Renal cortical epithelial cell (primary cell): ENCODE measurements at regions not wholly inside any gene's neighbourhood (a gene's known extent, or its start where the extent isn't known, plus 50 kb on each side); places are given as distances from the start of the nearest gene placed in this dataset.
"Not testable (repeated sequence)": the region's sequence is repeated elsewhere in the genome, so short reads cannot be mapped to it uniquely, and the experiment has no call there.

Experiments
- DNase-seq: peaks from one replicate; pipeline ENCODE4 v3.0.0-alpha.2; 2011; ENCODE audit warnings: low read depth

DNA sequence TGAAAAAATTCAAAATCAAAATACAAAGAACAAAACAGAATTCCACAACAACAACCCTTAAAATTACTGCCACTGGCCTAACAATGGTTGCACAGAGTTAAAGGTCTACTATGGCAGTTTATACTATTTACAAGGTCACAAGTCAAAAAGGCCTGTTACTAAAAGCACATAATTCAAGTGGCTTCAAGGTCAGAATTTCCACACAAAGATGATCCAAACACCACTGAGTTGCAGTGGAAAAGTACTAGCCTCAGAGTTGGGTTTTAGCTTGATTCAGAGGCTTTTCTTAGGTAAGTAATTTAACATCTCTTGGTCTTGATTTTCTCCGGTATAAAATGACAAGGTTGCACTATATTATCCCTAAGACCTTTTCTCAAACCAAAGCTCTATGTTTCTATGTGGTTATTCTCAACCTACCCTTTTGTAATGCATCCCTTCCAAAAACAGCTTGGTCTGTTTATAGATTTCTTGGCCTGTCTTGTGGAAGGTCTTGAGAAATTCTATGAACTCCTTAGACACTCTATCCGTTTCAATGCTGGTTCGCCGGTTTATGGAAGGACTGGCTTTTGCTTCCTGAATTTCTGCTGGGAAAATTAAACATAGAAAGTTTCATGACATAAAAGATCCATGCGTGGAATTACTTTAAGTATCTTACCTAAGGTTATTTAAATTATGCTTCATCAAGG lies 69.5 kb downstream of the MDH2 start:
- not testable (repeated sequence) for DNase-seq

DNA sequence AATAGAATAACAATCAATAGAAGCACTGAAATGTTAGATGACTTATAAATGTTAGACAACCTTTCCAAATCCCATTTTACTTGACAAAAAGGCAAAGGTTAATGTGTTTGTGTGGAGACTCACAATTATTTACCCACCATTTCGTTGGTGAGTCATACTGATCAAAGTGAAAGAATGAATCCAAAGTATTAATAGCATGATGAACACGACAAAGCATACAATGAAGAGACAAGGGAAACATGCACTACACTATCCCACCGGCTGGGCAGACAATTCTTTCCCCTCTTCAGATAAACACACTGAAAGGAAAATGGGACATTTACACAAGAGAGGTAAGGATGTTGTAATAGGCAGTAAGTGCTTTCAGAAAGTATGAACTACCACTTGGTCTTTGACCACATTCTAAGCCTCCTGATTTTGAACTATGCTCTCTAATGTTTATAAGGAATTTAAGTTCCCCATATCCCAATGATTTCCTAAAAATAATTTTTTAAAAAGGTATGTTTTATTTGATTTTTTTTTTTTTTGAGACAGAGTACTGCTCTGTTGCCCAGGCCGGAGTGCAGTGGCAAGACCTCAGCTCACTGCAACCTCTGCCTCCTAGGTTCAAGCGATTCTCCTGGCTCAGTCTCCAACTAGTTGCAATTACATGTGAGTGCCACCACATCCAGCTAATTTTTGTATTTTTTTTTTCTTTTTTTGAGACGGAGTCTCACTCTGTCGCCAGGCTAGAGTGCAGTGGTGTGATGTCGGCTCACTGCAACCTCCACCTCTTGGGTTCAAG lies 70.5 kb downstream of the MDH2 start:
- peak; percentile 88 for DNase-seq

DNA sequence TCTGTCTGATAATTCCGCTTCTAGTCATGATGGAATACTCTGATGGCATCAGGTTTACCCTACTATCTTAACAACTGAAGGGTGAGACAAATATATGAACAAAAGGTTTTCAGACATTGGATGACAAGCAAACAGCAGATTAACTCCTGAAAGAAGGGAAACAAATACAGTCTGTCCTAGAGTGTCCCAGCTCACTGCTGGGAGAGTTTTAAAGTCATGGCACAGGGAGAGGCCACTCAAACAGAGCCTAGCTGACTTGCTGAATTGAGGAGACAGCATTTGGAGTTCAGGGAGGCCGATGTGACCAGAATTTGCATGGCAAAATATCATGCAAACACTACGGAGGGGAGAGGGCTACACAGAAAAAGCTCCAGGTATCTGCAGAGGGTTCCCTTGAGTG lies 73.1 kb downstream of the MDH2 start:
- no peak for DNase-seq

DNA sequence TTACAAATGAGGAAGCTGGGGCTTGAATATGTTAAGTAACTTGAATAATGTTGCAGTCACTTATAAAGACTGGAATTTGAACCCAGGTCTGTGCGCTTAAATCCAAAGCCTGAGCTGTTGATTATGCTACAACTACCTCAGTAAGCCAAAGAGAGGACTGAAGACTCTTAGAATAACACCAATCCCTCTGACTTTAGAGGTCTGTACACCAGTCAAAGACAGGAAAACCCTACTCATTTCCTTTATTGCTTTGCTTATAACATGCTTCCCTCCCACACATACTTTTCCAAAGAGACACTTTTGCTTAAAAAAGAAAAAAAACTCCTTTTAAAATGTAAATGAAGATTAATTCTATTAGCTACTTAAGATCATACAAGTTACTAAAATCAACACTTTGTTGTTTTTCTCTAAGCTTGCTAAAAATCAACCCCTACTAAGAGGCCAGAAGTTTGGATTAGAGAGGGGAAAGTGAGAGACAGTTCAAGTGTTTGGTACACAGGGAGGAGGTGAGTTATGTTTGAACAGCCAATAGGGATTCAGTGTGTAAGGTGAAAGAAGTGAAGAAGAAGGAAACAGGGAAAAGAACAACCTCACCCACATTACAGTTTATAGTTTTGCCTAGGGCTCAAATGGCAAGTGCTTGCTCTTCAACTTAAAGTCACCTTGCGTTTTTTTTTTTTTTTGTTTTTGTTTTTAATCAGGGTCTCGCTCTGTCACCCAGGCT lies 74.8 kb downstream of the MDH2 start:
- no peak for DNase-seq

DNA sequence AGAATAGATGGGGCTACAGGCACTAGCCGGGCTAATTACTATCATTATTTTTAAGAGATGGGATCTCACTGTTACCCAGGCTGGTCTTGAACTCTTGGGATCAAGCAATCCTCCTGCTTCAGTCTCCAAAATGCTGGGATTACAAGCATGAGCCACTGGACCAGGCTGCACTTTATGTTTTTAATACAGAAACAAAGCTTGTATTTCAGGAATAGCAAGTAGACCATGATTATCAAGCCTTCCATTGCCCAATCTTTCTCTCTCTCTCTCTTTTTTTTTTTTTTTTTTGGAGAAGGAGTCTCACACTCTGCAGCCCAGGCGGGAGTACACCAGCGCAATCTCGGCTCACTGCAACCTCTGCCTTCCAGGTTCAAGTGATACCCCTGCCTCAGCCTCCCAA lies 75.4 kb downstream of the MDH2 start:
- DNase-seq, result no peak

DNA sequence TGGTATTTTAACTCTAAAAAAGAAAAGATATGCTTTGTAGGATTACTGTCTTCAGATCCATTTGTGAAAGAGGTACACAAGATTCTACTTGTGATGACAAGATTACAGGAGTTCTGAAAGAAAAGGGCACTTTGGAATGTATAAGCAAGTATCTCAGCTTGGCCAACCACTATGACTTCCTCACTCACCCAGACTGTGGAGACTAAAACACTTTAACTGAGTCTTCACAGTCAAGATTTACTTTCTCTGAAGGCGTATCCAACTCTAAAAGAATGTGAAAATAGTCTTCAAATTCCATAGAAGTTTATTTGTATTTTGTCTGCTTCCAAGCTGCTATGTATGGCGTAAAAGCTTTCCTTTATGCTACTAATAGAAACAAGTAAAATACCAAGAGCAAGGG lies 76.1 kb upstream of the SRRM3 start:
- DNase-seq, result no peak

DNA sequence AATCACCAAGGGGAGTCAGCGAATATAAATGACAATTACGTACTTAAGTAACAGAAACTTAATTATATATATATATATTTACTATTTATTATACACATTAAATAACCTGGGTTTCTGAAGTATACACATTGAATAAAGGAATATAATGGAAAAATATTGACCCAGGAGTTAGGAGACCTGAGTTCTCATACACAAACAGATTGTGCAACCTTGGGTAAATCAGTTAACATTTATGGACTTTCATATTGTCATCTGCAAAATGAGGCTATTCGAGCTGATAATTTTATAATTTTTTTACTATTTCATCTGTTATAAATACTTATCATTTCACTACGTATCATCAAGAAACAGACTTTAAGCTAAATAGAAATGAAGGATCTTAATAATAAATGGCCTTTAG lies 75.1 kb upstream of the SRRM3 start:
- DNase-seq, result no peak

DNA sequence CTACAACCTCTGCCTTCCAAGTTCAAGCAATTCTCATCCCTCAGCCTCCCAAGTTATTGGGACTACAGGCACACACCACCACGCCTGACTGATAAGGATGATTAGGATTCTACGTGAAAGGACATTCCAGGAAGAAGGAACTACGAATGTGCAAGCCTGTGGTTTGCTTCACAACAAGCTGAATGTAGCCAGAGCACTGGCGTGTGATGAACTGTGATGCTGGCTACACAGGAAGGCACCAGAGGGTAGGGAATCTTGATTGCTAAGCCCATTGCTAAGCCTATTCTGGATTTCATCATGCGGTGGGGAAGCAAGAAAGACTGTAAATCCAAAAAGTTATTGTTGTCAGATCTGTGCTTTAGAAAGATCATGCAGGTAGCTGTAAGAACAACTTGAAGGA lies 72.3 kb upstream of the SRRM3 start:
- DNase-seq, result peak; percentile 61

DNA sequence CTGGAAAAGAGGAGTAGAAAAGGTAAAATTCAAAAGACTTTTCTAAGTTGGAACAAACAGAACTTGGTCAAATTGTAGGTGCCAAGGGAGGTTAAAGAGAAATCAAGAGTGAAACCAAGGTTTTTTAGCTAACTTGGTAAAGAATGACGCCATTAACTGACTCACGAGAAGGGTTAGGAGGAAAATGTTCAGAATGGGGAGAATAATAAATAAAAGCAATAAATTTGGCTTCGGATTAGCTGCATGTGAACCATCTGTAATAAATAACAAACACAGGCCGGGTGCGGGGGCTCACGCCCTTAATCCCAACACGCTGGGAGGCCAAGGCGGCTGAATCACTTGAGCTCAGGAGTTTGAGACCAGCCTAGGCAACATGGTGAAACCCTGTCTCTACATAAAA lies 71.9 kb upstream of the SRRM3 start:
- no peak for DNase-seq

DNA sequence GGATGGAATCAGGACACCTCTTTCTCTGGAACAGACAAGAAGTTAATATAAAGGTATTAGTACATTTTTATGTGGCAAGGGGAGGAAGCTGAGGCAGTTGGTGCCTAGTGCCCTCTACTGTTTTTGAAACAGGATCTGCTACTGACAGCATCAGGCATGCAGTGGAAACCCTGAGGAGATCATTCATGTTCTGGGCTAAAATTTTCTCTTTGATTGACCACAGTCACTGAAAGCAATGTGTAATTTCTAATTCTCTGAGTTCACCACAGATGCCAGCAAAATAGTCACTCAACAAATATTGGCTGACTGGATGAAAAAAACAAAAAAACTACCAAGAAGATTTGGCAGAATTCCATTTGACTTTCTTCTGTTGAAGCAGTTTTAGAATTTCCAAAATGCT lies 71.0 kb upstream of the SRRM3 start:
- peak; percentile 57 for DNase-seq

DNA sequence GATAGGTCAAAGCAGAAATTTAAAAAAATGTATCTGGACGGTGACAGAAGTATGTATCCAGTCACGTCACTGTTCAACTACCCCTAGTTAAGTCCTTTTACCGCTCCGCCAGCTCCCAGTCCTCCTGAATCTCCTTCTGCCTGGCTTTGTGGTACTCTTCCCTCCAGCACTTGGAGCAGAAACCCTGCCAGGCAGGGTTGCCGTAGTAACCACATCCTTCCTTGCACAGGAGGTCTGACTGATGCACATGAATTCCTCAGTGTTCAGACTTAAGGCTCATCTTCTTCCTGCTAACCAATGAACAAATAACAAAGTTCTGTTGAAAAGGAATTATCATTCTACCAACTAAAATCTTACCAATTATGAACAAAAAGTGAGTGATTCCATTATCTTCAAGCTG lies 69.8 kb upstream of the SRRM3 start:
- DNase-seq, result not testable (repeated sequence)

DNA sequence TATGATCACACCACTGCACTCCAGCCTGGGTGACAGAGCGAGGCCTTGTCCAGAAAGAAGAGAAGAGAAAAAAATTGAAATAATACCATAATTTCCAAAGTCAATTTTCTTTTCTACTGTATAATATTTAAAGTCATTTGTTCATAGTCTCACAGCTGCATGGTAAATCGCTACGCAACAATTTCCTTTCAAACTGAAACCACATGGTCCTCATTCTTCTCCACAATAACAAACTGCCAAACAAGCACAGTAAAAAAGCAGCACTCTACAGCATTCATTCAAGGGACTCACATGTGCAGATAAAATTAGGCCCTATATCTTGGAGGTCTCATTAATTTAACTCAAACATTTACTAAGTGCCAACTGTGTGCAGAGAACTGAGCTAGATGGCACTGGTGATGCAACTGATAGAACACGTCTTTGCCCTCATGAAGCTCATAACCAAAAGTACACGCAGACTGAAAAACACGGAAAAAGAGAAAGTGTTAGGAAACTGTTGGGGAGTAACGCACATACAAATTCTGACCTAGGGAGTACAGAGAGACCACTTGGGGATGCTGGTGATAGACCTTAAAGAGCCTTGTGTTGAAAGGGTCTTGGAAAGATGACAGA lies 68.4 kb upstream of the SRRM3 start:
- DNase-seq, result no peak

DNA sequence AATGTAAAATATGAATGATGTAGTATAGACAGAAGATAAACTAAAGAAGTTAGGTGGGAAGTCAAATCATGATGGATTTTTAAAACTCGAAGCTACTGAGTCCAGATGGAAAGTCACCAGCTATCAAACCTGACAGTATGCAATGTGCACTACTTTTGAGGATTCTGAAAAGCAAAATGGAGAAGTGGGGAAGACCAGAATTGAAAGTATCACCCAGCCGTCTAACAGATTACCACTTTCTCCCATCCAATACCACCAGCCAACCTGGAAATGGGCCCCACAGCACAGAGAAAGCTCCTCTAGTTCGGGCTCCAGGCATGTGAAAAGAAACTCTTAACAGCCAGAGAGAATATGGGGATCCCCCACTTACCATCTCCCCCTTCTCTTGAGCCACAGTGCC lies 67.9 kb upstream of the SRRM3 start:
- DNase-seq, result no peak

DNA sequence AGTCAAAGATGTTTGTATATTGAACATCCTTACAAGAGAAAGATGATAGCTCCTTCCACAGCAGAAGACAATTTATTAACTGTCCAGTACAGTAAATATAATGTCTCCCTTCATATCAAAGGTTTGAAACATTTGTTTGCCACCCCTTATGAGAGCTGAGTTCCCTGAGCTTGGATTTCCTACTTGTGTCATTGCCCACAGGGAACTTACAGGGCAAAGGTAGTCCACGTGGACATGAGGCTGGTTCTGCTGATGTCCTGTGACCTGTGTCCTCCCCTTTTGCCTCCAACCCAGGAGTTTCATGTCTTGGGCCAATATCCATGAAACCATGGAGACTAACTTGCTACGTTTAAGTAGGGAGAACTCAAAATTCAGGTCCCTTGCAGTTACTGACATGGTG lies 66.4 kb upstream of the SRRM3 start:
- DNase-seq, result not testable (repeated sequence)

DNA sequence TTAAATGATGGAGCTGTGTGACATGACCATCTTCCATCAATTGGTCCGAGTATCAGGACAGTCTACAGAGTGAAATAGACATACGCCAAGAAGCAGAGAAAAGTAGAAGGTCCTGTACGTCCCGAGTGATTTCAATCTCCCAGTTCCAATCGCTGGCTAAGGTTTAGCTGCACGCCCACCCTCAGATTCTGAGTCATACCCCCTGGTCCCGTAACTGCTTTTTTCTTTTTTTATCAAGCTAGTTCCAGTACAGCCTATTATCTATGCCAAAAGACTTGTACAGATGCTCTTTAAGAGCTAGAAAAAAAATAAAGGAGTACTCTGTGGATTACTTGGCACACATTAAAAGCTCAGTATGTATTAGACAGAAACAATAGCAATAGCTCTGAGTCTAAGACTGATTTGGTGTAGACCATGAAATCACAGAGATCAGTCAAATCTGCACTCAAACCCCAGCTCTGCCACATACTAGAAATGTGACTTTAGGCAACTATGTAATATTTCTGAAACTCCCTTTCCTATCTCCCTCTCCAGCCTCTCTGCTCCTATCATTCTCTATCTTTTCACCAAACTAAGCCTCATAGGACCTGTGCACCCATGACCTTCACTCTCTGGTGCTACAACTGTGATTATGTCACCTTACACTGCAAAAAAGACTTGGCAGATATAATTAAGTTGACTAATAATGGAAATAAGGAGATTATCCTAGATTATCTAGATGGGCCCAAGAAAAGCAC lies 63.0 kb upstream of the SRRM3 start:
- DNase-seq, result not testable (repeated sequence)

DNA sequence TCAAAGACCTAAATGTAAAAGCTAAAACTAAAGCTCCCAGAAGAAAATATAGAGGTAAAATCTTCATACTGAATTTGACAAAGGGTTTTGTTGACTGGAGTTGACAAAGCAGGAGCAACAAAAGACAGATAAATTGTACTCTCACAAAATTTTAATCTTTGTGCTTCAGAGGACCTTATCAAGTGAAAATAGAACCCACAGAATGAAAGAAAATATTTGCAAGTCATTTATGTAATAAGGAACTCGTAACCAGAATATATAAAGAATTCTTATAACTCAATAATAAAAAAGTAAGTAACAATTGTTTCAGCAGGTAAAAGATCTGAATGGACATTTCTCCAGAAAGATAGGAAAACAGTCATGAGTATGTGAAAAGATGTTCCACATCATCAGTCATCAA lies 62.0 kb upstream of the SRRM3 start:
- no peak for DNase-seq

DNA sequence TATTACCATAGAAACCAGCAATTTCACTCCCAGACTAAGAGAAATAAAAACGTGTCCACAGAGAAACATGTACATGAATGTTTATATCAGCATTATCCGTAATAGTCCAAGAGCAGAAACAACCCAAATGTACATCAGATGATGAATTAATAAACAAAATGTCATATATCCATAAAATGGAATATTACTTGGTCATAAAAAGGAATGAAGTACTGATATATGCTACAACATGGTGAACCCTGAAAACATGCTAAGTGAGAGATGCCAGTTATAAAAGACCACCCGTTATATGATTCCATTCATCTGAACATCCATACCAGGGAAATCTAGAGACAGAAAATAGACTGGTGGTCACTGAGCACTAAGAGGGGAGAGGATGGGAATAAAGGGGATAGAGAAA lies 61.4 kb upstream of the SRRM3 start:
- not testable (repeated sequence) for DNase-seq

DNA sequence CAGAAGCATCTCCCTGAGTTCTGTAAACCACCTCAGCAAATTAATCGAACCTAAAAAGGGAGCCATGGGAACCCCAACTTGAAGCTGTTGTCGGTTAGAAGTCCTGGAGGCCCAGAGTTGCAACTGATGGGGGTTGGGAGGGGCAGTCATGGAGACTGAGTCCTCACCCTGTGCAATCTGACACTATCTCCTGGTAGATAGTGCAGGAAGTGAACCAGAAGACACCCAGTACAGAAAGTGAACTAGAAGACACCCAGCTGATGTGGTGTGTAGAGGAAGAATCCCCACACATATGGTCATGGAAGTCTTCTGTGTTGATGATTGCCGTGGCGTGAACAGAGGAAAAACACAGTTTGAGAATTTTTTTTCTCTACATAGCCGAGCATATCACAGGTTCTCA lies 58.8 kb upstream of the SRRM3 start:
- no peak for DNase-seq

DNA sequence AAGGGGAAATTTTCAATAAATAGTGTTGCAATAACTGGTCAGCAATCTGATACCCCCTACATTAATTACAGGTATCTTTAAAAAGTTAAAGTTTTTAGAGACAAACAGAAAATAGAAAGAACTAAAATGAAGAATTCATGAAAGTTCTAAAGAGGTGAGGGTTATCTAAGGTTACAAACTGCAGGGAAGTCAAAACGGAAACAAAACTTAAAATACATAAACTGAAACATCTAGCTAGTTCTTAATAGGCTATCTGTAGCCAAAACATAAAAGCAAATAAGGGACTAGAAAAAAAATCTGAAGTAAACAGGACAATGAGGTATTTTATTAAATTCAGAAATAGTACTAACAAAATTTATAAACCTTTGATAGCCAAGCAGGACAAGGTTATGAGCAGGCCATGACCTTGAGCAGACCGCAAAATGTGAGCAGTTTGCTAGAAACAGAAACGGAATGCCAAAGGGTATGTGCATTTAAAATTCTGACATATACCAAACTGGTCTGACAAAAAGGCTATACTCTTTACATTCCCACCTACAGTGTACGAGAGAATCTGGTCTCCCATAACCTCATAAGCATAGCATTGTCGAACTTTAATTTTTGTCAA lies 56.9 kb upstream of the SRRM3 start:
- DNase-seq, result not testable (repeated sequence)

DNA sequence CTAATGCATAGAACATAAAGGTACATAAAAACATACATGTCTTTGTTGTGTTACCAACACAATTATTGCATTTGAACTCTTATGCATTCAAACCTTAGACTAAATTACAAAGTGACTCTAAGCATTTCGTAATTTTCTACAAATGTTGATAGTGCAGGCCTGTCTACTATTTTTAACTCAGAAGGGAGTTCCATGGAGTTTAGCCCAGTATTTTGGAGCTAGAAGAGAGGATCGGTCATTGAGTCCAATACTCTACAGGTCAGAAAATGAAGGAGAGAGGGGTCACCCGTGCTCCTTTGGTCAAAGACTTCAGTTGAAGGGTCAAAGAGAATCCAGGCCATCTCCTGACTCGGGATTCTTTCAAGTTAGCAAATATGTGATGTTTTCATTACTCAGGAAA lies 55.3 kb upstream of the SRRM3 start:
- DNase-seq, result no peak

DNA sequence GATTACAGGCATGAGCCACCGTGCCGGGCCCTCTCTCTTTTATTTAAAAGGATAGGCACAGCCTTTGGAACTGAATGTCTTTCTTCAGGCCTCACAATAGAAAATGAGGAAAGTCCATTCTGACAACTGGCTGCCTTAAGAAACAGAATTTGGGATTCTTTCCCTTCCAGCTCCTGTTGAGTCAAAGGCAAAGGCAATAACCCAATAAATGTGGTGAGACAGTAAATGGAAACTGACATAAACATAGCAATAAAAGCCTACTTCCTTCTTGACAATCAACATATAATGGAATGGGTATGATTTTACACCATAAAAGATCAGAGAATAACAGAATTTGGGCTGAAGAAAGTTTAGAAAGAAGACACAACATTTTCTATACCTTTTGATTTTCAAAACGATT lies 52.7 kb upstream of the SRRM3 start:
- DNase-seq, result not testable (repeated sequence)
